ENCODE measurements at regions not wholly inside any gene's neighbourhood (a gene's known extent, or its start where the extent isn't known, plus 50 kb on each side); places are given as distances from the start of the nearest gene placed in this dataset.

DNA sequence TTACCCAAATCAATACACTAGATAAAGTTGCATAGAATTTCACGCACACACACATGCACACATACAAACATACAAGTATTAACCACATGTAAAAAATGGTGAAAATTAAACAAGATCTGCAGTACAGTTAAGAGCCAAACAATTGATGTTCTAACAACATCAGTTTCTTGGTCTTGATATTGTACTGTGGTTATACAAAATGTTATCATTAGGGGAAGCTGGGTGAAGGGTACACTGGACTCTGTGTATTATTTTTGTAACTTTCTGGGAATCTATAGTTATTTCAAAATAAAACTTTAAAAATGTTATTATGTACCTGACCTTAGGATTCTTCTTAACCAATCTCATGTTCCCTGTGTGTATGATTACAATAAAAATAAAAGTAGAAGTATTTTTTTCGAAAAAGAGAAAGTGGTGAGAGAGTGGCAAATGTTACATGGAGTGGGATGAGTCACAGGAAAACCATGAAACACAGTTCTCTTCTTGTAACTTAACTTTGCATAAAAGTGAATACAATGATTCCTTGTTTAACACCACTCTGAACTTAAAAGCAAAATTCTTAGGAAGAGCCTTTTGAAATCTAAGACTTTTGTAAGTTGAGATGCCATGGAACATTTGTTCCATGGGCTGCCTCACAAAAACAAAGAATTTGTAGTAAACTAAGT, 101.6 kb upstream of the RUNX1 start:
- no peak for TF ChIP-seq EZH2phosphoT487 (IDR thresholded peaks at IDR 0.05; ENCODE audit: low read length)
- TF ChIP-seq, protein P1, sequence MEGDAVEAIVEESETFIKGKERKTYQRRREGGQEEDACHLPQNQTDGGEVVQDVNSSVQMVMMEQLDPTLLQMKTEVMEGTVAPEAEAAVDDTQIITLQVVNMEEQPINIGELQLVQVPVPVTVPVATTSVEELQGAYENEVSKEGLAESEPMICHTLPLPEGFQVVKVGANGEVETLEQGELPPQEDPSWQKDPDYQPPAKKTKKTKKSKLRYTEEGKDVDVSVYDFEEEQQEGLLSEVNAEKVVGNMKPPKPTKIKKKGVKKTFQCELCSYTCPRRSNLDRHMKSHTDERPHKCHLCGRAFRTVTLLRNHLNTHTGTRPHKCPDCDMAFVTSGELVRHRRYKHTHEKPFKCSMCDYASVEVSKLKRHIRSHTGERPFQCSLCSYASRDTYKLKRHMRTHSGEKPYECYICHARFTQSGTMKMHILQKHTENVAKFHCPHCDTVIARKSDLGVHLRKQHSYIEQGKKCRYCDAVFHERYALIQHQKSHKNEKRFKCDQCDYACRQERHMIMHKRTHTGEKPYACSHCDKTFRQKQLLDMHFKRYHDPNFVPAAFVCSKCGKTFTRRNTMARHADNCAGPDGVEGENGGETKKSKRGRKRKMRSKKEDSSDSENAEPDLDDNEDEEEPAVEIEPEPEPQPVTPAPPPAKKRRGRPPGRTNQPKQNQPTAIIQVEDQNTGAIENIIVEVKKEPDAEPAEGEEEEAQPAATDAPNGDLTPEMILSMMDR (IDR thresholded peaks at IDR 0.05; ENCODE audit: low read length) = no peak
